A673 (cell line): ENCODE measurements at regions not wholly inside any gene's neighbourhood (a gene's known extent, or its start where the extent isn't known, plus 50 kb on each side); places are given as distances from the start of the nearest gene placed in this dataset.
A peak's percentile ranks its signal among the peaks of the same experiment; 100 is the strongest.

Source experiments
- BruUV-seq: library from RNA; stranded (reverse); fragments of 400-500 nt; replicated peaks from 2 replicates; lab custom pipeline; 2021; lab: Mats Ljungman, UMichigan
- CTCF ChIA-PET: fragments of 300-600 bp; sonication (Branson Sonifier 250); formaldehyde crosslinking; loops from one replicate; lab custom pipeline; 2022; ENCODE audit warnings: antibody characterized with exemption; lab: Charles Lee
- POLR2A ChIA-PET: fragments of 300-600 bp; sonication (Branson Sonifier 250); formaldehyde crosslinking; loops from one replicate; lab custom pipeline; 2022; ENCODE audit warnings: antibody characterized with exemption; ENCODE audit not compliant: low non-redundant PET; lab: Charles Lee
- DNase-seq: peaks from one replicate; pipeline ENCODE4 v3.0.0-alpha.2; 2015; ENCODE audit warnings: low spot score
- H3K27ac ChIP-seq: fragments of 200-600 bp; sonication (generic); 2 replicates; pipeline ENCODE4 v1.5.1; 2016; ENCODE audit warnings: mixed run types, low read depth, mild to moderate bottlenecking, mixed read lengths, antibody characterized with exemption, low read length; ENCODE audit not compliant: poor library complexity, severe bottlenecking
- H3K27me3 ChIP-seq: fragments of 200-600 bp; sonication (generic); replicated peaks from 2 replicates; pipeline ENCODE4 v1.6.1; 2017; ENCODE audit warnings: mixed run types, low read depth, mild to moderate bottlenecking, mixed read lengths, antibody characterized with exemption, low read length; ENCODE audit not compliant: insufficient read depth, poor library complexity
- H3K36me3 ChIP-seq: fragments of 200-600 bp; sonication (generic); 2 replicates; pipeline ENCODE4 v1.6.1; 2016; ENCODE audit warnings: mixed run types, mild to moderate bottlenecking, mixed read lengths, antibody characterized with exemption, low read length; ENCODE audit not compliant: insufficient read depth, poor library complexity, severe bottlenecking
- H3K4me1 ChIP-seq: fragments of 200-600 bp; sonication (generic); 2 replicates; pipeline ENCODE4 v1.6.1; 2017; ENCODE audit warnings: mixed run types, mild to moderate bottlenecking, mixed read lengths, antibody characterized with exemption, low read length; ENCODE audit not compliant: insufficient read depth, poor library complexity, severe bottlenecking
- H3K4me3 ChIP-seq: fragments of 200-600 bp; sonication (generic); 2 replicates; pipeline ENCODE4 v1.5.1; 2016; ENCODE audit warnings: low read depth, mixed run types, mild to moderate bottlenecking, mixed read lengths, low read length; ENCODE audit not compliant: poor library complexity, severe bottlenecking
- H3K9me3 ChIP-seq: fragments of 200-600 bp; sonication (generic); 2 replicates; pipeline ENCODE4 v1.6.1; 2016; ENCODE audit warnings: mixed run types, low read depth, mild to moderate bottlenecking, mixed read lengths, antibody characterized with exemption, low read length; ENCODE audit not compliant: poor library complexity, severe bottlenecking
- EZH2 ChIP-seq: fragments of 200-600 bp; sonication (generic); IDR thresholded peaks from 2 replicates; pipeline ENCODE4 v1.6.1; 2017; ENCODE audit warnings: borderline replicate concordance, low read depth, mild to moderate bottlenecking, mixed read lengths, antibody characterized with exemption, low read length; ENCODE audit not compliant: poor library complexity, severe bottlenecking
- intact Hi-C: fragments of 100-400 bp; cut with micrococcal nuclease; formaldehyde crosslinking; loops from one replicate; pipeline ENCODE4 v1.10.0; 2022; ENCODE audit not compliant: unreplicated experiment
- TF ChIP-seq, protein P1 (sequence below): fragments of 300-800, 200-600 bp; sonication (generic); conservative IDR thresholded peaks from 2 replicates; pipeline ENCODE4 v1.5.1; 2017; ENCODE audit warnings: low read depth, mild to moderate bottlenecking, antibody characterized with exemption, low read length, moderate library complexity, mixed read lengths

DNA sequence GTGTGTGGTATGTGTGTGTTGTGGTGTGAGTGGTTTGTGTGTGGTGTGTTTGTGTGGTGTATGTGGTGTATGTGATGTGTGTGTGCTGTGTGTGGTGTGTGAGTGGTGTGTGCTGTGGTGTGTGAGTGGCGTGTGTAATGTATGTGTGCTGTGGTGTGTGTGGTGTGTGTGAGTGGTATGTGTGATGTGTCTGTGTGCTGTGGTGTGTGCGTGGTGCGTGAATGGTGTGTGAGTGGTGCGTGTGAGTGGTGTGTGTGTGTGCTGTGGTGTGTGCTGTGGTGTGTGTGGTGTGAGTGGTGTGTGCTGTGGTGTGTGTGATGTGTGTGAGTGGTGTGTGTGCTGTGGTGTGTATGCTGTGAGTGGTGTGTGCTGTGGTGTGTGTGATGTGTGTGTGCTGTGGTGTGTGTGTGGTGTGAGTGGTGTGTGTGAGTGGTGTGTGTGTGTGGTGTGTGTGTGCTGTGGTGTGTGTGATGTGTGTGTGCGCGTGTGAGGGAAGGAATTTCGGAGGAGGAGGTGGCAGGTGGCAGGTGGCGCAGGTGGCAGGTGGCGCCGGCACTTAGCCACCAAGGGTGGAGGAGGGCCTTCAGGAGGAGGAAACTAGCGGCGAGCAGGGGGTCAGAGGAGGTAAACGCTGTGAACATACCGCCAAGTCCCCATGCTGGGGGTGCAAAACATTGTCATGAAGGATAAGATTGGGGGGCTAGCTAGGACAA is 191.8 kb downstream of the MELK start:
- H3K36me3 ChIP-seq = no peaks in the 10 kb centered on the region
- H3K27me3 ChIP-seq = peaks cover 20% of the 10 kb centered on the region
- no peaks in the 10 kb centered on the region for H3K9me3 ChIP-seq
- ChIA-PET CTCF (no interaction called here), POLR2A (no interaction called here)
- peaks cover 5% of the 10 kb centered on the region for H3K4me1 ChIP-seq
- no TSS peak for BruUV-seq
- TF ChIP-seq EZH2 = no peak
- TF ChIP-seq, protein P1, sequence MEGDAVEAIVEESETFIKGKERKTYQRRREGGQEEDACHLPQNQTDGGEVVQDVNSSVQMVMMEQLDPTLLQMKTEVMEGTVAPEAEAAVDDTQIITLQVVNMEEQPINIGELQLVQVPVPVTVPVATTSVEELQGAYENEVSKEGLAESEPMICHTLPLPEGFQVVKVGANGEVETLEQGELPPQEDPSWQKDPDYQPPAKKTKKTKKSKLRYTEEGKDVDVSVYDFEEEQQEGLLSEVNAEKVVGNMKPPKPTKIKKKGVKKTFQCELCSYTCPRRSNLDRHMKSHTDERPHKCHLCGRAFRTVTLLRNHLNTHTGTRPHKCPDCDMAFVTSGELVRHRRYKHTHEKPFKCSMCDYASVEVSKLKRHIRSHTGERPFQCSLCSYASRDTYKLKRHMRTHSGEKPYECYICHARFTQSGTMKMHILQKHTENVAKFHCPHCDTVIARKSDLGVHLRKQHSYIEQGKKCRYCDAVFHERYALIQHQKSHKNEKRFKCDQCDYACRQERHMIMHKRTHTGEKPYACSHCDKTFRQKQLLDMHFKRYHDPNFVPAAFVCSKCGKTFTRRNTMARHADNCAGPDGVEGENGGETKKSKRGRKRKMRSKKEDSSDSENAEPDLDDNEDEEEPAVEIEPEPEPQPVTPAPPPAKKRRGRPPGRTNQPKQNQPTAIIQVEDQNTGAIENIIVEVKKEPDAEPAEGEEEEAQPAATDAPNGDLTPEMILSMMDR = no peak
- H3K4me3 ChIP-seq = peak overlapping the region; percentile 47
- no peak for DNase-seq
- H3K27ac ChIP-seq = no peak overlapping the region
- intact Hi-C loops = no loop called here

DNA sequence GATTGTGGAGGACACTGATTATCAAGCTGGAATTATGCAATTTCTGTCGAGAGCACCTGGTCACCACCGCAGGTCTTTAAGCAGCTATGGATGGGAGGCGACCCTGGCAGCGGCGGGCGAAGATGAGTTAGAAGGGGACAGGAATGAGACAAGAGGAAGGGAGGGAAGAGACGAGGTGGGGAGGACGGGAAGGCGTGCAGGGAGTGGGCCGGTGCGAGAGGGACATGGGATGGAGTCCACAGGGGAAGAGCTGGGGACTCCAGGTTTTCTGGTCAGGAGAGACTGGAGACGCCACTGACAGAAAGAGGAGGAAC is 192.3 kb downstream of the MELK start:
- peak overlapping the region; percentile 47 for H3K4me3 ChIP-seq
- H3K27me3 ChIP-seq = peaks cover 23% of the 10 kb centered on the region
- ChIA-PET CTCF (no interaction called here), POLR2A (no interaction called here)
- peaks cover 5% of the 10 kb centered on the region for H3K4me1 ChIP-seq
- intact Hi-C loops = no loop called here
- no TSS peak for BruUV-seq
- no peak overlapping the region for H3K27ac ChIP-seq
- H3K9me3 ChIP-seq = no peaks in the 10 kb centered on the region
- no peaks in the 10 kb centered on the region for H3K36me3 ChIP-seq
- no peak for DNase-seq
- TF ChIP-seq, protein P1 = no peak
- no peak for TF ChIP-seq EZH2

DNA sequence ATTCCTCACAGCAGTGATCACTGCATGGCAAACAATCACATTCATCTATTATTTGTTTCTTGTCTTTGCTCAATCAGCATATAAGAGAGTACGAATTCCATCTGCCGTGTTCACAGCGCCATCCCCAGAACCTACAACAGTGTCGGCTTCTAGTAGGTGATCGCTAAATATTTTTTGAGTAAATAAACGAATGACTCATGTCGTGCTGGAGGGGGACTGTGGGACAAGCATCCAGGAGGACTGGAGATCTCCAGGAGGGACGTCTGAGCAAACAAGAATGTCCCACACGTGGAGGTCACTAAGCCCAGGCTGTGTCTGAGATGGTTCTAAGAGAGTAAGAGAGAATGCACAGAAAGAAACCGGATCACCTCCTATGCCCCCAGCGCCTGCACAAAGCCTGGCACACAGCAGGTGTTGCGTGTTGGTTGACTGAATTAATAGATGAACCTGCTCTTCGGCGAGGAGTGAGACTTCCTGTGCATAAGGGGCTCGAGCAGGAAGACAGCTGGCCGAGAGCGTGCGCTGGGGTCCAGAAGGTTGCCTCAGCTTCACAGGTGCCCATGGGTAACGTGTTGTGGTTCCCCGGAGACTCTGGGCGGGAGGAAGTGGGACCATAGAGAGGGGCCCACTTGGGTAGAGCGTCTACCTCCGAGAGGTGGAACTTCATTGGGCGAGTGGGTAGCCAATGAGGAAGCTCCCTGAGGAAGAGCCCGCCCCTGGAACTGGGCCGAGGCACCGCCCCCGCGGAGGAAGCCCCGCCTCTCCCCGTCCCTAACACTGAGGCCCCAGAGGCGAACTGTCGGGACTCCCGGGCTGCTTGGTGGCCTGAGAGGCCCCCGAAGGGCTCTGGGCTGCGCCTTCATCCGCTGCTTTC is 193.0 kb downstream of the MELK start:
- Histone ChIP-seq H3K27me3 (peaks cover 29% of the 10 kb centered on the region), H3K9me3 (no peaks in the 10 kb centered on the region), H3K4me1 (peaks cover 5% of the 10 kb centered on the region), H3K27ac (peak overlapping the region; percentile 64), H3K4me3 (peak overlapping the region; percentile 47), H3K36me3 (no peaks in the 10 kb centered on the region)
- ChIA-PET CTCF (interaction anchor here (1.0 kb wide), 1 partner anchor 37 kb away, joined by 4 read pairs; no protein-coding TSS in a partner anchor), POLR2A (no interaction called here)
- intact Hi-C loops = no loop called here
- no peak for TF ChIP-seq EZH2
- DNase-seq = peak; percentile 97
- TSS peak; percentile 92 for BruUV-seq
